HEK293 (cell line): ENCODE measurements at regions not wholly inside any gene's neighbourhood (a gene's known extent, or its start where the extent isn't known, plus 50 kb on each side); places are given as distances from the start of the nearest gene placed in this dataset.
A peak's percentile ranks its signal among the peaks of the same experiment; 100 is the strongest.

ENCODE experiments used
- CTCF ChIA-PET: fragments of 350-600 bp; formaldehyde crosslinking; extraction: SDS; loops from one replicate; lab custom pipeline; 2021; ENCODE audit warnings: antibody characterized with exemption; lab: Yijun Ruan, JAX
- POLR2A ChIA-PET: fragments of 300-600 bp; formaldehyde crosslinking; extraction: SDS; loops from one replicate; lab custom pipeline; 2020; ENCODE audit warnings: antibody characterized with exemption, inconsistent platforms; lab: Yijun Ruan, JAX
- H3K27ac ChIP-seq: fragments of 200-500 bp; sonication (Bioruptor generic); 2 replicates; pipeline ENCODE4 v1.5.1; 2014; ENCODE audit warnings: low read depth, low read length, control low read depth, inconsistent platforms; ENCODE audit errors: extremely low read depth
- H3K36me3 ChIP-seq, 2 experiments: fragments of 200-500 bp in 1 of 2; sonication (Bioruptor generic) in 1 of 2; 1 replicate in 1 of 2; 2 replicates in 1 of 2; pipeline ENCODE4 v1.5.1; 2014 to 2017; ENCODE audit warnings: inconsistent platforms in 2 of 2, low read length in 2 of 2; ENCODE audit not compliant: control insufficient read depth in 2 of 2, insufficient read depth in 1 of 2
- H3K4me1 ChIP-seq: fragments of 200-500 bp; sonication (Bioruptor generic); 2 replicates; pipeline ENCODE4 v1.5.1; 2014; ENCODE audit warnings: mild to moderate bottlenecking, low read length, inconsistent platforms; ENCODE audit not compliant: control insufficient read depth, insufficient read depth
- H3K4me3 ChIP-seq: 2 replicates; pipeline ENCODE4 v1.5.1; 2011; ENCODE audit warnings: low read depth, mild to moderate bottlenecking, control low read depth, low read length, moderate library complexity
- H3K9me3 ChIP-seq: fragments of 200-500 bp; sonication (Bioruptor generic); 2 replicates; pipeline ENCODE4 v1.5.1; 2014; ENCODE audit warnings: low read depth, low read length, inconsistent platforms; ENCODE audit not compliant: control insufficient read depth, insufficient read depth
- EGR2 ChIP-seq: fragments of 450-650 bp; formaldehyde crosslinking; IDR thresholded peaks from 2 replicates; pipeline ENCODE4 v1.5.1; 2016; ENCODE audit warnings: low read depth, missing biosample characterization, missing genetic modification characterization
- GLIS1 ChIP-seq: fragments of 450-650 bp; formaldehyde crosslinking; IDR thresholded peaks from 2 replicates; pipeline ENCODE4 v1.5.1; 2016; ENCODE audit warnings: missing biosample characterization, missing genetic modification characterization
- OVOL3 ChIP-seq: fragments of 450-650 bp; formaldehyde crosslinking; IDR thresholded peaks from 2 replicates; pipeline ENCODE4 v1.5.1; 2016; ENCODE audit warnings: missing biosample characterization, missing genetic modification characterization
- SALL2 ChIP-seq: fragments of 450-650 bp; formaldehyde crosslinking; IDR thresholded peaks from 2 replicates; pipeline ENCODE4 v1.5.0; 2017; ENCODE audit warnings: missing biosample characterization, mild to moderate bottlenecking, missing genetic modification characterization, borderline replicate concordance
- SCRT1 ChIP-seq: fragments of 450-650 bp; formaldehyde crosslinking; IDR thresholded peaks from 2 replicates; pipeline ENCODE4 v1.5.1; 2016; ENCODE audit warnings: missing biosample characterization, missing genetic modification characterization, borderline replicate concordance
- TRIM28 ChIP-seq: IDR thresholded peaks from 2 replicates; pipeline ENCODE4 v1.6.1; 2011; ENCODE audit warnings: low read length, control low read depth, borderline replicate concordance
- ZNF146 ChIP-seq: fragments of 450-650 bp; formaldehyde crosslinking; IDR thresholded peaks from 2 replicates; pipeline ENCODE4 v1.5.1; 2016; ENCODE audit warnings: missing biosample characterization, missing genetic modification characterization
- ZNF24 ChIP-seq: fragments of 450-650 bp; formaldehyde crosslinking; IDR thresholded peaks from 2 replicates; pipeline ENCODE4 v1.5.1; 2016; ENCODE audit warnings: missing biosample characterization, missing genetic modification characterization
- ZNF311 ChIP-seq: fragments of 450-650 bp; formaldehyde crosslinking; IDR thresholded peaks from 2 replicates; pipeline ENCODE4 v1.5.1; 2017; ENCODE audit warnings: missing biosample characterization, missing genetic modification characterization, borderline replicate concordance
- ZNF350 ChIP-seq: fragments of 450-650 bp; formaldehyde crosslinking; IDR thresholded peaks from 2 replicates; pipeline ENCODE4 v1.5.0; 2017; ENCODE audit warnings: missing biosample characterization, mild to moderate bottlenecking, missing genetic modification characterization
- ZNF354C ChIP-seq: fragments of 450-650 bp; formaldehyde crosslinking; IDR thresholded peaks from 2 replicates; pipeline ENCODE4 v1.5.1; 2016; ENCODE audit warnings: missing biosample characterization, missing genetic modification characterization, low read depth, borderline replicate concordance
- ZNF394 ChIP-seq: fragments of 450-650 bp; formaldehyde crosslinking; IDR thresholded peaks from 2 replicates; pipeline ENCODE4 v1.5.1; 2016; ENCODE audit warnings: missing biosample characterization, missing genetic modification characterization, mild to moderate bottlenecking, moderate library complexity, borderline replicate concordance
- ZNF426 ChIP-seq: fragments of 450-650 bp; formaldehyde crosslinking; IDR thresholded peaks from 2 replicates; pipeline ENCODE4 v1.5.1; 2017; ENCODE audit warnings: missing biosample characterization, missing genetic modification characterization, mild to moderate bottlenecking, inconsistent platforms, moderate library complexity
- ZNF561 ChIP-seq: fragments of 450-650 bp; IDR thresholded peaks from 2 replicates; pipeline ENCODE4 v1.5.1; 2018; ENCODE audit warnings: missing biosample characterization, missing genetic modification characterization, borderline replicate concordance
- ZNF677 ChIP-seq: fragments of 450-650 bp; IDR thresholded peaks from 2 replicates; pipeline ENCODE4 v1.5.0; 2018; ENCODE audit warnings: missing biosample characterization, mild to moderate bottlenecking, missing genetic modification characterization, moderate library complexity
- ZNF747 ChIP-seq: fragments of 450-650 bp; formaldehyde crosslinking; IDR thresholded peaks from 2 replicates; pipeline ENCODE4 v1.5.1; 2016; ENCODE audit warnings: missing biosample characterization, missing genetic modification characterization
- ZXDB ChIP-seq: fragments of 450-650 bp; formaldehyde crosslinking; IDR thresholded peaks from 2 replicates; pipeline ENCODE4 v1.5.1; 2016; ENCODE audit warnings: missing biosample characterization, missing genetic modification characterization
- TF ChIP-seq, protein P1 (sequence below): fragments of 450-650 bp; formaldehyde crosslinking; optimal IDR thresholded peaks from 2 replicates; pipeline ENCODE3; 2016; ENCODE audit warnings: missing biosample characterization, mild to moderate bottlenecking, missing genetic modification characterization
- TF ChIP-seq, protein P2 (sequence below): sonication (generic); formaldehyde crosslinking; IDR thresholded peaks from 2 replicates; pipeline ENCODE4 v1.8.1; 2022; ENCODE audit warnings: mild to moderate bottlenecking, moderate library complexity, missing genetic modification reagents
- TF ChIP-seq, protein P3 (sequence below): fragments of 450-650 bp; formaldehyde crosslinking; IDR thresholded peaks from 2 replicates; pipeline ENCODE4 v1.5.1; 2016; ENCODE audit warnings: missing biosample characterization, missing genetic modification characterization, low read depth
- TF ChIP-seq, protein P4 (sequence below): fragments of 450-650 bp; formaldehyde crosslinking; IDR thresholded peaks from 2 replicates; pipeline ENCODE4 v1.5.1; 2016; ENCODE audit warnings: missing biosample characterization, missing genetic modification characterization

DNA sequence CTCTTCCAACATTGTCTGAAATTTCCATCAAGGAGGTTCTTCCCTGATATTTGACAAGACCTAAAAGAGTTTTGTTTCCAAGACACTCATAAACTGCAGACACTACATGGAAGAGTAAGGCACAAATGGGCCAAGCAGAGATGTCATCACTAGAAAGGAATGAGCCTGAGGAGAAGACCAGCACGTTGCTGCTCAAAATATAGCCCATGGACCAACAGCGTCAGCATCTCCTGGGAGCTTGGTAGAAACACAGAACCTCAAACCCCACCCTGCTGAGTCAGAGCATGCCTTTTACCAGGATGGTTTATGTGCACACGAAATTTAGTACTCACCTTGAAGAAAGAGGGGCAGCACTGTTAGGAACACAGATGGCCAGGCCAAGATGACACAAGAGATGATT lies 128.7 kb upstream of the MID1 start:
- H3K9me3 ChIP-seq, result no peaks in the 10 kb centered on the region
- H3K27ac ChIP-seq, result no peak overlapping the region
- ChIA-PET CTCF (no interaction called here), POLR2A (no interaction called here)
- TF ChIP-seq OVOL3 (tag by site-specific recombination) (no peak), TRIM28 (0 out of 2 replicates have a peak, but pooled peaks have one; percentile 40), ZNF146 (no peak)
- no peak overlapping the region for H3K4me3 ChIP-seq
- H3K36me3 ChIP-seq, result no peaks in the 10 kb centered on the region
- H3K4me1 ChIP-seq, result no peaks in the 10 kb centered on the region

DNA sequence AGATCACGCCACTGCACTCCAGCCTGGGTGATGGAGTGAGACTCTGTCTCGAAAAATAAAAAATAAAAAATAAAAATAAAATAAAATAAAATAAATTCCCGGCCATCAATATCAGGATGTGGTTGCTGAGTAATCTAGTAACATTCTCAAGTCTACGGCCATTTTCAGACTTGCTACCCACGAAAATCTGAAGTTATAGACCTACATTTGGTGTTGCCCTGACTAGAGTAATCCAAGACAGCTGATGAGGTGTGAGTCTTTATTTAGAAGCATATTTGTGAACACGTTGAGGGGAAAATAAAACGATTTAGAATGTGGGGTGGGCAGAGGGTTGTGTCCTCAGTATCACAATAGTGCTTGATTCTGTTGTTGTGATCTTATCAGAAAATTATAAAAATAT lies 130.2 kb upstream of the MID1 start:
- H3K4me3 ChIP-seq, result no peak overlapping the region
- TF ChIP-seq ZNF561 (tag by site-specific recombination), result no peak
- TF ChIP-seq ZNF747 (tag by site-specific recombination), result no peak
- TF ChIP-seq ZNF311 (tag by site-specific recombination), result no peak
- TF ChIP-seq ZXDB (tag by site-specific recombination), result no peak
- no peak for TF ChIP-seq ZNF394 (tag by site-specific recombination)
- no peak for TF ChIP-seq SCRT1 (tag by site-specific recombination)
- no peak for TF ChIP-seq ZNF677 (tag by site-specific recombination)
- TF ChIP-seq ZNF350 (tag by site-specific recombination), result no peak
- TF ChIP-seq, protein P1, sequence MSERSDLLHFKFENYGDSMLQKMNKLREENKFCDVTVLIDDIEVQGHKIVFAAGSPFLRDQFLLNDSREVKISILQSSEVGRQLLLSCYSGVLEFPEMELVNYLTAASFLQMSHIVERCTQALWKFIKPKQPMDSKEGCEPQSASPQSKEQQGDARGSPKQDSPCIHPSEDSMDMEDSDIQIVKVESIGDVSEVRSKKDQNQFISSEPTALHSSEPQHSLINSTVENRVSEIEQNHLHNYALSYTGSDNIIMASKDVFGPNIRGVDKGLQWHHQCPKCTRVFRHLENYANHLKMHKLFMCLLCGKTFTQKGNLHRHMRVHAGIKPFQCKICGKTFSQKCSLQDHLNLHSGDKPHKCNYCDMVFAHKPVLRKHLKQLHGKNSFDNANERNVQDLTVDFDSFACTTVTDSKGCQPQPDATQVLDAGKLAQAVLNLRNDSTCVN (tag by site-specific recombination), result no peak
- TF ChIP-seq ZNF426, result no peak
- TF ChIP-seq EGR2 (tag by site-specific recombination), result no peak
- TF ChIP-seq, protein P2, sequence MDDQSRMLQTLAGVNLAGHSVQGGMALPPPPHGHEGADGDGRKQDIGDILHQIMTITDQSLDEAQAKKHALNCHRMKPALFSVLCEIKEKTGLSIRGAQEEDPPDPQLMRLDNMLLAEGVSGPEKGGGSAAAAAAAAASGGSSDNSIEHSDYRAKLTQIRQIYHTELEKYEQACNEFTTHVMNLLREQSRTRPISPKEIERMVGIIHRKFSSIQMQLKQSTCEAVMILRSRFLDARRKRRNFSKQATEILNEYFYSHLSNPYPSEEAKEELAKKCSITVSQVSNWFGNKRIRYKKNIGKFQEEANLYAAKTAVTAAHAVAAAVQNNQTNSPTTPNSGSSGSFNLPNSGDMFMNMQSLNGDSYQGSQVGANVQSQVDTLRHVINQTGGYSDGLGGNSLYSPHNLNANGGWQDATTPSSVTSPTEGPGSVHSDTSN, result no peak
- H3K4me1 ChIP-seq, result peaks cover 4% of the 10 kb centered on the region; the same call in 1 of the 2 replicates
- H3K9me3 ChIP-seq, result no peaks in the 10 kb centered on the region
- no peak overlapping the region for H3K27ac ChIP-seq
- ChIA-PET CTCF (no interaction called here), POLR2A (no interaction called here)
- H3K36me3 ChIP-seq, result no peaks in the 10 kb centered on the region

DNA sequence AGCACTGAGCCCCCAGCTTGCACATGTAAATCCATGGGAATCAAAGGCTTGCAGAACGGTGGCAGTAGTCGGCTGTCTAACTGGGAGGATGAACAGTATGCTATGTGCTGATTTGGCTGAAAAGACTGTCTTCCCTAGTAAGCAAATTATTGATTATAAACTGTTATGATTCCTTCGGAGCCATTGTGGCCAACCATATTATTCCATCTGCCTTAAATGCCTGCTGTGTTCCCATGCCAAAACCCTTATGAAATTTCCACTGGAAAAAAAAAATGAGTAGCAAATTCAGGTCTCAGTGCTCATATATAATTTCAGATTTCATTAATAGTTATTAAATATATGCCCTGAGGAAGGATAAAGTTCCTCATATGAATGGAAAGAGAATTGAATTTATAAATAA lies 132.7 kb upstream of the MID1 start:
- Histone ChIP-seq H3K36me3 (no peaks in the 10 kb centered on the region), H3K4me3 (no peak overlapping the region), H3K27ac (no peak overlapping the region), H3K9me3 (no peaks in the 10 kb centered on the region), H3K4me1 (peaks cover 4% of the 10 kb centered on the region; the same call in 1 of the 2 replicates)
- CTCF ChIA-PET, result interaction anchor here (0.6 to 0.9 kb wide), 3 partner anchors 17 to 576 kb away, joined by 3 to 4 read pairs (median 3); no protein-coding TSS in a partner anchor
- POLR2A ChIA-PET, result no interaction called here
- TF ChIP-seq GLIS1 (no peak), ZNF24 (no peak), ZNF354C (tag by site-specific recombination) (no peak), ZXDB (tag by site-specific recombination) (no peak), SALL2 (tag by site-specific recombination) (no peak)
- TF ChIP-seq, protein P3, sequence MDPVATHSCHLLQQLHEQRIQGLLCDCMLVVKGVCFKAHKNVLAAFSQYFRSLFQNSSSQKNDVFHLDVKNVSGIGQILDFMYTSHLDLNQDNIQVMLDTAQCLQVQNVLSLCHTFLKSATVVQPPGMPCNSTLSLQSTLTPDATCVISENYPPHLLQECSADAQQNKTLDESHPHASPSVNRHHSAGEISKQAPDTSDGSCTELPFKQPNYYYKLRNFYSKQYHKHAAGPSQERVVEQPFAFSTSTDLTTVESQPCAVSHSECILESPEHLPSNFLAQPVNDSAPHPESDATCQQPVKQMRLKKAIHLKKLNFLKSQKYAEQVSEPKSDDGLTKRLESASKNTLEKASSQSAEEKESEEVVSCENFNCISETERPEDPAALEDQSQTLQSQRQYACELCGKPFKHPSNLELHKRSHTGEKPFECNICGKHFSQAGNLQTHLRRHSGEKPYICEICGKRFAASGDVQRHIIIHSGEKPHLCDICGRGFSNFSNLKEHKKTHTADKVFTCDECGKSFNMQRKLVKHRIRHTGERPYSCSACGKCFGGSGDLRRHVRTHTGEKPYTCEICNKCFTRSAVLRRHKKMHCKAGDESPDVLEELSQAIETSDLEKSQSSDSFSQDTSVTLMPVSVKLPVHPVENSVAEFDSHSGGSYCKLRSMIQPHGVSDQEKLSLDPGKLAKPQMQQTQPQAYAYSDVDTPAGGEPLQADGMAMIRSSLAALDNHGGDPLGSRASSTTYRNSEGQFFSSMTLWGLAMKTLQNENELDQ, result no peak
- TF ChIP-seq, protein P4, sequence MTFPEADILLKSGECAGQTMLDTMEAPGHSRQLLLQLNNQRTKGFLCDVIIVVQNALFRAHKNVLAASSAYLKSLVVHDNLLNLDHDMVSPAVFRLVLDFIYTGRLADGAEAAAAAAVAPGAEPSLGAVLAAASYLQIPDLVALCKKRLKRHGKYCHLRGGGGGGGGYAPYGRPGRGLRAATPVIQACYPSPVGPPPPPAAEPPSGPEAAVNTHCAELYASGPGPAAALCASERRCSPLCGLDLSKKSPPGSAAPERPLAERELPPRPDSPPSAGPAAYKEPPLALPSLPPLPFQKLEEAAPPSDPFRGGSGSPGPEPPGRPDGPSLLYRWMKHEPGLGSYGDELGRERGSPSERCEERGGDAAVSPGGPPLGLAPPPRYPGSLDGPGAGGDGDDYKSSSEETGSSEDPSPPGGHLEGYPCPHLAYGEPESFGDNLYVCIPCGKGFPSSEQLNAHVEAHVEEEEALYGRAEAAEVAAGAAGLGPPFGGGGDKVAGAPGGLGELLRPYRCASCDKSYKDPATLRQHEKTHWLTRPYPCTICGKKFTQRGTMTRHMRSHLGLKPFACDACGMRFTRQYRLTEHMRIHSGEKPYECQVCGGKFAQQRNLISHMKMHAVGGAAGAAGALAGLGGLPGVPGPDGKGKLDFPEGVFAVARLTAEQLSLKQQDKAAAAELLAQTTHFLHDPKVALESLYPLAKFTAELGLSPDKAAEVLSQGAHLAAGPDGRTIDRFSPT, result no peak
- TF ChIP-seq, all 188 proteins: peak for 0
